A673 (cell line): ENCODE measurements at regions not wholly inside any gene's neighbourhood (a gene's known extent, or its start where the extent isn't known, plus 50 kb on each side); places are given as distances from the start of the nearest gene placed in this dataset.

Experiments used
- CTCF ChIP-seq: fragments of 300-800, 200-600 bp; sonication (generic); conservative IDR thresholded peaks from 2 replicates; pipeline ENCODE4 v1.5.1; 2017; ENCODE audit warnings: low read depth, mild to moderate bottlenecking, antibody characterized with exemption, low read length, moderate library complexity, mixed read lengths
- EZH2 ChIP-seq: fragments of 200-600 bp; sonication (generic); IDR thresholded peaks from 2 replicates; pipeline ENCODE4 v1.6.1; 2017; ENCODE audit warnings: borderline replicate concordance, low read depth, mild to moderate bottlenecking, mixed read lengths, antibody characterized with exemption, low read length; ENCODE audit not compliant: poor library complexity, severe bottlenecking

DNA sequence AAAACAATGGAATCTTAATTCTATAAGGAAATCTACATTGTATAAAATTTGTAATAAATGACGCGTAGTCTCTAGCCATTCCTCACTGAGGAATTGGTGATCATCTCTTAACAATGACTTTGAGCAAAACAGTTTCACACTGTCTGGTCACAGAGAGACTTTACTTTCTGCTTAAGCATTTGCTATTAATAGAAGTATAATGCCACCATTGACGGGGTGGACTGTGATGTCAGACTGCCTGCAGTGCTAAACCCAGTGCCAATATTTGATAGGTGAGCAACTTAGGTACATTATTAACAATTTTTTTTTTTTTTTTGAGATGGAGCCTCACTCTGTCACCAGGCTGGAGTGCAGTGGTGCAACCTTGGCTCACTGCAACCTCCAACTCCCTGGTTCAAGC lies 494.9 kb upstream of the ADAMTS9 start:
- TF ChIP-seq CTCF (no peak), EZH2 (no peak)
